Nephron progenitor cell (in vitro differentiated cells): ENCODE measurements at regions not wholly inside any gene's neighbourhood (a gene's known extent, or its start where the extent isn't known, plus 50 kb on each side); places are given as distances from the start of the nearest gene placed in this dataset.

Experiments
- DNase-seq: peaks from one replicate; pipeline ENCODE4 v3.0.0; 2021
- H3K27ac Mint-ChIP-seq: 2 replicates; pipeline ENCODE4 v1.8.0; 2021; ENCODE audit warnings: mild to moderate bottlenecking, moderate library complexity, mixed read lengths
- H3K27me3 Mint-ChIP-seq: 2 replicates; pipeline ENCODE4 v1.8.0; 2021; ENCODE audit warnings: mild to moderate bottlenecking, low read depth, mixed read lengths; ENCODE audit not compliant: poor library complexity
- H3K36me3 Mint-ChIP-seq: 2 replicates; pipeline ENCODE4 v1.8.0; 2021; ENCODE audit warnings: low read depth, mixed read lengths
- H3K4me1 Mint-ChIP-seq: 2 replicates; pipeline ENCODE4 v1.8.0; 2021; ENCODE audit warnings: mixed read lengths
- H3K4me3 Mint-ChIP-seq: 2 replicates; pipeline ENCODE4 v1.8.0; 2021; ENCODE audit warnings: mild to moderate bottlenecking, moderate library complexity, mixed read lengths
- H3K9me3 Mint-ChIP-seq: 2 replicates; pipeline ENCODE4 v1.8.0; 2021; ENCODE audit warnings: mild to moderate bottlenecking, moderate library complexity, mixed read lengths
- TF ChIP-seq, protein P1 (sequence below): fragments of 200-600 bp; sonication (generic); IDR thresholded peaks from 2 replicates; pipeline ENCODE4 v1.5.0; 2021; ENCODE audit warnings: antibody characterized with exemption

GRCh38 chr2:239535413-239536144 is 134.8 kb upstream of the HDAC4 start:
- Mint-ChIP-seq H3K9me3 (peaks cover 9% of the 10 kb centered on the region), H3K27me3 (peaks cover 9% of the 10 kb centered on the region), H3K4me3 (no peak overlapping the region), H3K4me1 (peaks cover 72% of the 10 kb centered on the region), H3K27ac (no peak overlapping the region), H3K36me3 (no peaks in the 10 kb centered on the region)
- DNase-seq, result no peak
- TF ChIP-seq, protein P1, sequence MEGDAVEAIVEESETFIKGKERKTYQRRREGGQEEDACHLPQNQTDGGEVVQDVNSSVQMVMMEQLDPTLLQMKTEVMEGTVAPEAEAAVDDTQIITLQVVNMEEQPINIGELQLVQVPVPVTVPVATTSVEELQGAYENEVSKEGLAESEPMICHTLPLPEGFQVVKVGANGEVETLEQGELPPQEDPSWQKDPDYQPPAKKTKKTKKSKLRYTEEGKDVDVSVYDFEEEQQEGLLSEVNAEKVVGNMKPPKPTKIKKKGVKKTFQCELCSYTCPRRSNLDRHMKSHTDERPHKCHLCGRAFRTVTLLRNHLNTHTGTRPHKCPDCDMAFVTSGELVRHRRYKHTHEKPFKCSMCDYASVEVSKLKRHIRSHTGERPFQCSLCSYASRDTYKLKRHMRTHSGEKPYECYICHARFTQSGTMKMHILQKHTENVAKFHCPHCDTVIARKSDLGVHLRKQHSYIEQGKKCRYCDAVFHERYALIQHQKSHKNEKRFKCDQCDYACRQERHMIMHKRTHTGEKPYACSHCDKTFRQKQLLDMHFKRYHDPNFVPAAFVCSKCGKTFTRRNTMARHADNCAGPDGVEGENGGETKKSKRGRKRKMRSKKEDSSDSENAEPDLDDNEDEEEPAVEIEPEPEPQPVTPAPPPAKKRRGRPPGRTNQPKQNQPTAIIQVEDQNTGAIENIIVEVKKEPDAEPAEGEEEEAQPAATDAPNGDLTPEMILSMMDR, result no peak

GRCh38 chr2:239534581-239535412 is 134.0 kb upstream of the HDAC4 start:
- Mint-ChIP-seq H3K27me3 (peaks cover 15% of the 10 kb centered on the region), H3K36me3 (peaks cover 6% of the 10 kb centered on the region), H3K4me3 (no peak overlapping the region), H3K4me1 (peaks cover 73% of the 10 kb centered on the region), H3K27ac (no peak overlapping the region), H3K9me3 (peaks cover 17% of the 10 kb centered on the region)
- TF ChIP-seq, protein P1, result no peak
- no peak for DNase-seq

- H3K4me3 Mint-ChIP-seq, result no peak overlapping the region
- TF ChIP-seq, protein P1, result no peak
- peaks cover 67% of the 10 kb centered on the region for H3K4me1 Mint-ChIP-seq
- peaks cover 17% of the 10 kb centered on the region for H3K9me3 Mint-ChIP-seq
- peaks cover 6% of the 10 kb centered on the region for H3K36me3 Mint-ChIP-seq
- H3K27me3 Mint-ChIP-seq, result peaks cover 22% of the 10 kb centered on the region
- no peak overlapping the region for H3K27ac Mint-ChIP-seq
- no peak for DNase-seq
Observed at GRCh38 chr2:239533569-239534316, 132.9 kb upstream of the HDAC4 start.

GRCh38 chr2:239532859-239533258 is 132.0 kb upstream of the HDAC4 start:
- DNase-seq, result no peak
- peaks cover 17% of the 10 kb centered on the region for H3K9me3 Mint-ChIP-seq
- no peak overlapping the region for H3K4me3 Mint-ChIP-seq
- no peak overlapping the region for H3K27ac Mint-ChIP-seq
- H3K36me3 Mint-ChIP-seq, result peaks cover 6% of the 10 kb centered on the region
- H3K27me3 Mint-ChIP-seq, result peaks cover 23% of the 10 kb centered on the region
- peaks cover 58% of the 10 kb centered on the region for H3K4me1 Mint-ChIP-seq
- TF ChIP-seq, protein P1, result no peak

- Mint-ChIP-seq H3K27ac (no peak overlapping the region), H3K36me3 (peaks cover 6% of the 10 kb centered on the region), H3K27me3 (peaks cover 23% of the 10 kb centered on the region), H3K9me3 (peaks cover 17% of the 10 kb centered on the region), H3K4me1 (peaks cover 52% of the 10 kb centered on the region), H3K4me3 (no peak overlapping the region)
- TF ChIP-seq, protein P1, result no peak
- DNase-seq, result no peak
Observed at GRCh38 chr2:239532250-239532649, 131.4 kb upstream of the HDAC4 start.
